Activated T-cell treated with anti-CD3 and anti-CD28 coated beads, Interleukin-2, amount 50 U/mL, for 4 hours (primary cell): ENCODE measurements at regions not wholly inside any gene's neighbourhood (a gene's known extent, or its start where the extent isn't known, plus 50 kb on each side); places are given as distances from the start of the nearest gene placed in this dataset.

Experiments
- ATAC-seq, 2 donors: fragments of 200-7000 bp; cut with Tn5 transposase; one replicate each; pipeline ENCODE4 v1.10.0; 2021
- DNase-seq: peaks from one replicate; pipeline ENCODE4 v3.0.0-alpha.2; 2020
- H3K27me3 Mint-ChIP-seq: one replicate; pipeline ENCODE4 v1.8.0; 2021; ENCODE audit warnings: low read depth, mixed read lengths
- H3K36me3 Mint-ChIP-seq: one replicate; pipeline ENCODE4 v1.8.0; 2022; ENCODE audit warnings: mixed read lengths; ENCODE audit not compliant: insufficient read depth
- H3K4me1 Mint-ChIP-seq: one replicate; pipeline ENCODE4 v1.8.0; 2021; ENCODE audit warnings: low read depth, mixed read lengths
- H3K4me3 Mint-ChIP-seq: one replicate; pipeline ENCODE4 v1.8.0; 2021; ENCODE audit warnings: mild to moderate bottlenecking, moderate library complexity, mixed read lengths
- H3K9me3 Mint-ChIP-seq: one replicate; pipeline ENCODE4 v1.8.0; 2021; ENCODE audit warnings: mixed read lengths

DNA sequence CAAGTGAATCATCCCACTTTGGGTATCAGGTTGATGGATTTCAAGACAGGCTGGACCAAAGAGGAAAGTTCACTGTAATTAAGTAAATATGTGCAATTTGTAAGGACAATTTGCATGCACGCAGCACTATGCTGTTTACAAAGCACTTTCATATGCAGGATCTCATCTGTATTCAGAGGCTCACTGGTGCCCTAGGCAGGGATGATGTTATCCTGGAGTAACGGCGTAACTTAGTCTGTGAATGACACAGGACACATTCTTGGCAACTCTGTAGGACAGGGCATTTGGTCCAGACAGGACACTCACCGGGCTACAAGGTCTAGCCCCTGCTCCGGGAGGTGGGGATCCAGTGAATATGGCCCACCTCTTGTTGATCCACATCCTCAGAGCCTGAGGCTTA lies 365.4 kb upstream of the DUSP10 start:
- Mint-ChIP-seq H3K9me3 (no peaks in the 10 kb centered on the region), H3K27me3 (no peaks in the 10 kb centered on the region), H3K36me3 (no peaks in the 10 kb centered on the region), H3K4me1 (no peaks in the 10 kb centered on the region), H3K4me3 (no peak overlapping the region)
- no peak for ATAC-seq
- no peak for DNase-seq

DNA sequence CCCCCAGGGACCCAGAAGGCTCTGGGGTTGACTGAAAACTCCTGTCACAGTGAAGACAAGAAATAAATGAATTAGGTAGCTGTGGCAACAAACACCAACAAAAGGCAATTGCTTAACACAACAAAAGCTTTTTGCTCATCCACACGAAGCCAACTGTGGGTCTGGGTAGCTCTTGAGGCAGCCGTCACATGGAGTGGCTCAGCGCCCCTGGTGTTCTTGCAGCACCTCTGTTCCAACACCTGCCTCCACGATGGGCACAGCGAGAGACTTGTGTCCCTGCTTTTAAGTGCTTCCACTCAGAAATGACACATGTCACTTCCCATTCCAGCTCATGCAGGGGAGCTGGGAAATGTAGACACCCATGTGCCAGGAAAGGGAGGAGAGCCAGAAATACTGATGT lies 364.5 kb upstream of the DUSP10 start:
- H3K9me3 Mint-ChIP-seq, result no peaks in the 10 kb centered on the region

DNA sequence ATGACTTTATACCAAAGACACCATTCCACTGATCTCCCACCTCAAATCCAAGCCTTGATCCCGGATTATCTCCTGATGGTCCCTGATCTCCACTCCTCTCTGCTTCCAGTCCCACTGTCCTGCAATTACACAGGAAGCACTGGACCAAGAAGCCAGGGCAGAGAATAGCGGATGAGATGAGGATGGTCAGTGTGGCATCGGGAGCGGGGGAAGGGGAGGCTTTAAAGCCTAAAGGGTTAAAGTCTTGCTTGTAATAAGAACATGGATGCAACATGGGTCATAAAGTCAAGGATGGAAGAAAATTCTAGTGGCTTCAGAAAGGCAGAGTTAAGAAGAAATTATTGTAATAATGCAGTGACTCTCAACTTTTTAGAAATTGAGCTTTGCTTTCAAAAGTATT lies 364.0 kb upstream of the DUSP10 start:
- Mint-ChIP-seq H3K4me3 (no peak overlapping the region), H3K27me3 (peaks cover 1% of the 10 kb centered on the region), H3K4me1 (no peaks in the 10 kb centered on the region), H3K9me3 (no peaks in the 10 kb centered on the region), H3K36me3 (no peaks in the 10 kb centered on the region)
- DNase-seq (no peak), ATAC-seq (no peak)

More for the DNA sequence above, 364.5 kb upstream of the DUSP10 start:
- Mint-ChIP-seq H3K36me3 (no peaks in the 10 kb centered on the region), H3K4me1 (no peaks in the 10 kb centered on the region), H3K27me3 (no peaks in the 10 kb centered on the region), H3K4me3 (no peak overlapping the region)
- DNase-seq (no peak), ATAC-seq (no peak)

DNA sequence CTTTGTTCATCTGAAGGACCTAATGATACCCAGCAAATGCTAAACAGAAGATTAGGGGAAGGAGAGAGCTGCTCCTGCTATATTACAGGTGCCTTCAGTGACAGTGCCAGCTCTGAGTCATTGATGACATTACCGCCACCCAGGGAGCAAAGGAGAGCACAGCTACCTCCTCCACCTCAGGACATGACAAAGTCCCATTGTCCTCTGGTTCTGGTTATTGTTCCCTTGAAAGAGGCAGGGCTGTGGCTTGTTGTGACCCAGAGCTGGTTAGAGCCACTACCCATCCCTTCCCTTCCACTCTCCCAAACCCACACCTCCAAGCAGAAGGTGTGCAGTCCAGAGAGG lies 363.5 kb upstream of the DUSP10 start:
- H3K4me1 Mint-ChIP-seq, result no peaks in the 10 kb centered on the region
- ATAC-seq, result no peak
- DNase-seq, result no peak
- H3K4me3 Mint-ChIP-seq, result no peak overlapping the region
- no peaks in the 10 kb centered on the region for H3K36me3 Mint-ChIP-seq
- peaks cover 1% of the 10 kb centered on the region for H3K27me3 Mint-ChIP-seq
- H3K9me3 Mint-ChIP-seq, result no peaks in the 10 kb centered on the region

DNA sequence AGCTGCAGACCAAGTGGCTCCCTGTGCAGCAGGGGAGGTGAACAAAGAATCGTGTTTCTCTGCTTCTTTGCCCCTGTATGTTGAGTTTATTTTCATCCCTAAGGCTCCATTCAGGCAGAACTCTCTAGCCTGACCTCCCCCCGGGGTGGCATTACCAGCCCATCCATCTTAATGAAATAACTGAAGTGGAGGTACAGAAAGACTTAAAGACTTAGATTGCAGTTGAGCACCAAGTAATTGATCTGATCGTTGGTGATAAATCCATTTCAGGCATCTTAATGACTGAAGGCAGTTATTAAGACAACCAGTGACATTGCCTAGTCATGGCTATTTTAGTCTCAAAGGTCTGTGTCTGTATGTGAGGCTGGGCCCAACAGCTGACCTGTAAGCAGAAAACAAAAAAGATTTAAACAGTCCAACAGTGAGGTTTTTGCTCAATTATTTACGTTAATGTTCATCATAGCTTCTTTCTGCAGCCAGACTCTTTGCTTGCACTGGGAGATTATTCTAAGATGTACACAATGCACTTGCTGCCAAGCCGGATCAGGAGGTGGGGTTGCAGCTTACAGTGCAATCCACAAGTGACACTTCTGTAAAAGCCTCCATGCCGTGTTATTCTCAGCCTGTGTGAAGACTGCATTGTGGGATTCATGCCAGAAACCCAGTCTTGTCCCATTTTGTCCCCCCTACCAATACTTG lies 363.0 kb upstream of the DUSP10 start:
- Mint-ChIP-seq H3K9me3 (no peaks in the 10 kb centered on the region), H3K4me1 (no peaks in the 10 kb centered on the region), H3K27me3 (peaks cover 1% of the 10 kb centered on the region), H3K4me3 (no peak overlapping the region), H3K36me3 (no peaks in the 10 kb centered on the region)
- ATAC-seq, result no peak
- DNase-seq, result no peak

DNA sequence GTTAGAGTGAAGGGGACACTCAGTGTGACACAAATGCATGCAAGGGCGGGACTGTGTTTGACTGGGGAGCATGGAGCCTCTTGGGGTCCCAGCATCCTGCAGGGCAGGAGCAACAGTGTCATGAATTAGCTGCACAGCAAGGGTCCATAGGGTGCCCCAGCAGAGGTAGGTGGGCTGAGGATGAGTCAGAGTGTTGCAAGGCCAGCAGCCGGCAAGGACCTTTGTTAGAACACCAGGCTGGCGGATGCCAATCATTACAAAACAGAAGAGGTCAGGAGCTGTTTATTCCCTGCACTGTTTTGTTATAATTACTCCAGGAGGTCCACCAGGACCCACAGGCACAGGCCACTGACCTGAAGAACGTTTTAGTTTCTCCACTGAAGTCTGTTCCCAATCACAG lies 362.2 kb upstream of the DUSP10 start:
- ATAC-seq, result no peak
- no peaks in the 10 kb centered on the region for H3K36me3 Mint-ChIP-seq
- H3K4me3 Mint-ChIP-seq, result no peak overlapping the region
- H3K27me3 Mint-ChIP-seq, result peaks cover 1% of the 10 kb centered on the region
- DNase-seq, result no peak
- no peaks in the 10 kb centered on the region for H3K9me3 Mint-ChIP-seq
- H3K4me1 Mint-ChIP-seq, result no peaks in the 10 kb centered on the region

DNA sequence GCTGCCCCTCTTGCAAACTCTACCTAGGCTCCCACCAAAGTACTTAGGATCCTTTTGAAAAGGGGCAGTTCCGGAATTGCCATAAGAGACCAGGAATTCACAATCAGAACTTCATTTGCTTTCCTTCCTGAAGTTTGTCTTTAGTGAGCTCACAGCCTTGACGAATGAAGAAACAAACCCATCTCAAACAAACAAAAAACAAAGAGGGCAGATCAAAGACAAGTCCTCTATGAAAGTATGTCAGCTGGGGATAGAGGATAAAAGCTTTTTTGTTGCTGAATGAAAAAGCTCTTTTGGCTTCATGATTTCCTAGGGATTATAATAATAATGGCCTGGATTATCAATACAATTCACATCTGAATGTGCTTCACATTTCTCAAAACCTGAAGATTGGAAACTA lies 357.9 kb upstream of the DUSP10 start:
- Mint-ChIP-seq H3K36me3 (no peaks in the 10 kb centered on the region), H3K4me1 (no peaks in the 10 kb centered on the region), H3K4me3 (no peak overlapping the region), H3K27me3 (peaks cover 1% of the 10 kb centered on the region), H3K9me3 (no peaks in the 10 kb centered on the region)
- DNase-seq (no peak), ATAC-seq (no peak)

DNA sequence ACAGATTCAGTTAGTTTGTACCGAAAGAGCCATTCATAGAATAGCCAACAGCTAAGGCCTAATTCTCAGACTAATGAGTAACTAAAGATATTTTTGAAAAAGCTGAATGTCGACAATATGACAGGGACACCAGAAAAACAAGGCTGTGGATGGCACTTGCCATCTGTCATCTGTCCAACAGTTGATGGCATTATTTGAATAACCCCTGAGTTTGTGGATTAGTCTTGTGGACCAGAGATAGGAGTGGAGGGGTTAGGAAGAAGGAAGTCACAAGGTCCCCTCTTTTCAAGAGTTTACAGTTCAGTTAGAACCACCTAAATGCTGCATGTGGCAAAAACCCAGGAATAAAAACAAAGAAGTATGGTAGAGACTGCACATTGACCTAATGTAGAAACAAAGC lies 356.5 kb upstream of the DUSP10 start:
- no peak for DNase-seq
- Mint-ChIP-seq H3K4me1 (no peaks in the 10 kb centered on the region), H3K36me3 (no peaks in the 10 kb centered on the region), H3K27me3 (peaks cover 1% of the 10 kb centered on the region), H3K9me3 (no peaks in the 10 kb centered on the region), H3K4me3 (no peak overlapping the region)
- ATAC-seq, result no peak

DNA sequence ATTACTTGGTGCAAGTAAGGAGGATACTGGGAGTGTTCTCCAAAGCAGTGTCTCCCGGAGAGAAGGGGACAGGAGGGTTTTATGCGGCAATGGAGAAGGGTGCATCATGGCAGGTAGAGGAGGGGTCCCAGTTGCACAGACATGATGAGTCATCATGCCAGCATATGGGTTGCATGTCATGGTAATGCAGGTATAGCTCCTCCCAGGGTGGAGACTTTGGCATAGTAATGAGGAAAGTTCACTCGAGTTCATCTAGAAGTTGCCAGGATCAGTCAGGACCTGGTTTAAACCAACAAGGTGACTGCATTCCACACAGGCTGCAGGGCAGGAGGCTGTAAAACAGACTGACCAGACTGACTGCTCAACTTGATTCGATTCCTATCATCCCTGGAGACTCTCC lies 355.7 kb upstream of the DUSP10 start:
- no peak for DNase-seq
- no peaks in the 10 kb centered on the region for H3K9me3 Mint-ChIP-seq
- H3K4me1 Mint-ChIP-seq, result no peaks in the 10 kb centered on the region

DNA sequence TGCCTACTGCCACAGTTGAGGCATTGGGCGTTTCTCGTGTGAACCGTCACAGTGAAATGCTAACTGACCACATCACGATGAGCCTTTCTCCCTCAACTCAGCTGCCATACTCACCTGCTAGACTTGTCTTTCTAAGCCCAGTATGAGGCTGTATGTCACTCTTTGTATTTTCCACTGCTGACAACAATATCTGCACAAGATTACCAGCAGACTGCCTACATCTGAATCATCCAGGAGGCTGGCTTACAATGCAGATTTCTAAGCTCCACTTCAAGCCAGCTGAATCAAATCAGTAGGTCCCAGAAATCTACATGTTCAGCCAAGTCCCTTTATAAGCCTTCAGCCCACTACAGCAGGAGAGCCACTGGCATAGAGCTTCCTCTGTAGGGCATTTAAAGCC lies 355.0 kb upstream of the DUSP10 start:
- Mint-ChIP-seq H3K36me3 (no peaks in the 10 kb centered on the region), H3K27me3 (peaks cover 3% of the 10 kb centered on the region), H3K4me3 (no peak overlapping the region), H3K4me1 (no peaks in the 10 kb centered on the region), H3K9me3 (no peaks in the 10 kb centered on the region)
- ATAC-seq, result no peak
- no peak for DNase-seq

More for the DNA sequence above, 355.7 kb upstream of the DUSP10 start:
- Mint-ChIP-seq H3K4me3 (no peak overlapping the region), H3K36me3 (no peaks in the 10 kb centered on the region), H3K27me3 (peaks cover 3% of the 10 kb centered on the region)
- no peak for ATAC-seq

DNA sequence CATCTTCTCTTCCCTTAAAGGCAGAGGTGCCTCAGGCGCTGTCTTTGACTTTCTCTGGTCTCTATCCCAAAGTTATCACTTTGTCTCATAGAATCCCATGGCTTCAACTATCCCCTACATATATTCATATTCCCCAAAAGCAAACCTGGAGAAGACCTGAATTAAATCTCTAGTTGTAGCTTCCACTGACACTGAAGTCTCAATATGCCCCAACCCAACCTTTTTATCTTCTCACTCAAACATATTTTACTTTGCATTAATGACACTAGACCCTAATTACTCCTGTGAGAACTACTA lies 354.5 kb upstream of the DUSP10 start:
- peak in 1 of 2 donors; percentile 10 for ATAC-seq
- Mint-ChIP-seq H3K4me3 (no peak overlapping the region), H3K27me3 (peaks cover 3% of the 10 kb centered on the region)

DNA sequence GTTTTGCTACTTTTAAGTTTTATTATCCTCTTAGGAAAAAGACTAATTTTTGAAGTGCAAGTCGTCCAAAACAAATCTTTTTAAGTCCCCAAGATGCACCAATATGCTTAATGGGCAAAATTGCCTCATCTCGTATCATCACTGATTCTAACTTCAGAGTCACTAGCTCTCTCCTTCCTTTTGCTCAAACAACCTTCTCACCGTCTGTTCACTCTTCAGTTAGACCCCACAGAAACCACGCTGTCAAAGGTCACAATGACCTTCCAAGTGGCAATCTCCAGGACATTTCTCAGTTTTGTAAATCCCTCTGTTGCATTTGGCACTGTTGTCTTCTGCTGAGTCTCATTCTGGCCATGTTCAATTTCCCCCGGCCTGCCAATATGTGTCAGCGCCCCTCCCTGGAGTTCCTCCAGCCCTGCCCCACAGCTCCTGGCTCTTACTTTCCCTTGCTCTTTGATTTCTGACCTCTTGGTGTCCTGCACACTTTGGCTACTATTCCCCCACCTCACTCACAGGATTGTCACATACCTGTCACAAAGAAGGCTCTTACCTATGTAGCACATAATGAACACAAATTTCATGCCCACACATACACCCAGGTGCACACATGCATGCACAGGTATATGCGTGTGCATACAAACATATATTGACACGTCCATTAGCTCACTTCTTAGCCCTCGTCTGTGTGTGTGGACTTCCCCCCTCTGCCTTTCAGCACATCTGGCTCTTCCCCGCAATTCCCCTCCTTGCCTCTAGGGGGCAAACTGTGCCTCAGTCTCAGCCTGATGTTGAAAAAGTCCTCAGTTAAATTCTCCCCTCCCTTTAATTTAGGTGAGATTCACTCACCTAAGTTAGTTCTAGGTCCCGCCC lies 354.0 kb upstream of the DUSP10 start:
- ATAC-seq, result peak; percentile 69 to 84
- H3K36me3 Mint-ChIP-seq, result no peaks in the 10 kb centered on the region

More for the DNA sequence above, 354.5 kb upstream of the DUSP10 start:
- no peak for DNase-seq
- Mint-ChIP-seq H3K4me1 (no peaks in the 10 kb centered on the region), H3K36me3 (no peaks in the 10 kb centered on the region), H3K9me3 (no peaks in the 10 kb centered on the region)

DNA sequence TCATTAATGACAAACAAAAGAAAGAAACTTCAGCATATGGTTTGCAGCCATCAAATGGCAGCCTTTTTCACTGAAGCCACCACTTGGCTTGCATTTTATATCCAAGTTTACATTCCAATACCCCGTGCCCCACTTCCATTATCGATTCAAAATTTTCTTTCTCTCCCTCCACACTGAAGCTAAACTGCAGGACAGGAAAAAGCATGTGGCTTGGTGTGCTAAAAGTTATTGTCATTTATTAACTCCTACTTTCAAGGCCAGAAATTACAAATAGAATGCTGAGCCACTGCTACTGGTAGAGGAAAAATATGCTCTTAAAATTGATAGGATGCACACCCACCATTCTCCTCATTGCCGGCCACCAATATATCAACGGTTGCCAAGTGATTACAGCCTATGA lies 351.6 kb upstream of the DUSP10 start:
- H3K36me3 Mint-ChIP-seq, result no peaks in the 10 kb centered on the region
- DNase-seq (no peak), ATAC-seq (no peak)
- no peak overlapping the region for H3K4me3 Mint-ChIP-seq
- H3K9me3 Mint-ChIP-seq, result no peaks in the 10 kb centered on the region
- peaks cover 2% of the 10 kb centered on the region for H3K27me3 Mint-ChIP-seq
- H3K4me1 Mint-ChIP-seq, result no peaks in the 10 kb centered on the region

More for the DNA sequence above, 354.0 kb upstream of the DUSP10 start:
- Mint-ChIP-seq H3K9me3 (no peaks in the 10 kb centered on the region), H3K4me3 (no peak overlapping the region), H3K27me3 (peaks cover 2% of the 10 kb centered on the region), H3K4me1 (no peaks in the 10 kb centered on the region)
- DNase-seq, result peak; percentile 57

DNA sequence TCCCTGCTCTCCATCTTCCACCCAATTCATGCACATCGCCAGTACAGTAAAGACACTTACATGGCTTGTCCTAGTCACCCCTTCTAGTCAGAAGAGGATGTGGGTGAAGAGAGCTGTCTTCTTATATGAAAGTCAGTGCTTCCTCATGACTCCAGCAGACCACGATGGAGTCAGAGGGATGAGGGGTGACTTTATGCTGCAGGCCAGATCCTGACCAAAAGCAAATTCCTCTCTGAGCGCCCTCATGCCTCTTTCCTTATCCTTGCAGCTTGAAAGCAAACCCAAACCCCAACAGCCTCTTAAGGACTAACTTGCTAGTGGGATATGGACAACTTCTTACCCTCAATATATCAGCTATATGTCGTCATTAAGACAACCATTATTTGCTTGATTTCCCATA lies 348.2 kb upstream of the DUSP10 start:
- Mint-ChIP-seq H3K36me3 (no peaks in the 10 kb centered on the region), H3K4me3 (no peak overlapping the region), H3K27me3 (peaks cover 9% of the 10 kb centered on the region), H3K4me1 (no peaks in the 10 kb centered on the region), H3K9me3 (peaks cover 5% of the 10 kb centered on the region)
- DNase-seq (no peak), ATAC-seq (no peak)

DNA sequence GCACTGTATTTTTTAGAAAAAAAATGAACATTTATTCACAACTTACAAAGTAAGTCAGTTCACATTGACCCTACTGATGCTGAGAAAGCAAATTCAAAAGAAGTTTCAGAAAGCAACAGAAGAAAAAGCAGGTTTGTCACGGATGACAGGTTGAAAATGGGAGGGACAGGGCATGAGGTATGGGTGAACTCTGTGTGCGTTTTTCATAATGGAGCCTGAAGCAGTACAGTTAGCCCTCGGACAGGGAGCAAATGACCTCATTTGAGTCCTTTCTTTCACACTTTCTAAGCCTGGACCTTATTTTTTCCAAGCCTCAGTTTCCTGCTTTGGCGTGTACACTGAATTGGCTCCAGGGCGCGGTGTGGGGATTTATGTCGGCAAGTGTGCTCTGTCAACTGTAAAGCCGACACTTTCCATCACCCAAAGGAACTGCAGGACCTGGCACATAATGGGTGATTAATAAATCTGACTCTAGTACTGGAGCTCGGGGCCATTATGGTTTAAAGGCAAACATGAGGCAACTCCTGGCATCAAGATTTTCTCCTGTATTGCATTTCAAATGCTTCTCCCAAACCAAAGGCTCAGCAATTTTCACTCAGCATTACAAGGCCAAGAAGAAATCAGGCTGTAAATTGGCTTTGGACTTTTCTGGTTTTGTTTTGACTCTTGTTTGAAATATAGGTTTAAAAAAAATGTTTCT lies 345.5 kb upstream of the DUSP10 start:
- H3K4me1 Mint-ChIP-seq, result no peaks in the 10 kb centered on the region
- H3K4me3 Mint-ChIP-seq, result no peak overlapping the region
- DNase-seq (no peak), ATAC-seq (no peak)
- H3K9me3 Mint-ChIP-seq, result peaks cover 13% of the 10 kb centered on the region
- no peaks in the 10 kb centered on the region for H3K36me3 Mint-ChIP-seq
- H3K27me3 Mint-ChIP-seq, result peaks cover 9% of the 10 kb centered on the region
